ENCODE measurements at regions not wholly inside any gene's neighbourhood (a gene's known extent, or its start where the extent isn't known, plus 50 kb on each side); places are given as distances from the start of the nearest gene placed in this dataset.
"Not testable (repeated sequence)": the region's sequence is repeated elsewhere in the genome, so short reads cannot be mapped to it uniquely, and the experiment has no call there.

DNA sequence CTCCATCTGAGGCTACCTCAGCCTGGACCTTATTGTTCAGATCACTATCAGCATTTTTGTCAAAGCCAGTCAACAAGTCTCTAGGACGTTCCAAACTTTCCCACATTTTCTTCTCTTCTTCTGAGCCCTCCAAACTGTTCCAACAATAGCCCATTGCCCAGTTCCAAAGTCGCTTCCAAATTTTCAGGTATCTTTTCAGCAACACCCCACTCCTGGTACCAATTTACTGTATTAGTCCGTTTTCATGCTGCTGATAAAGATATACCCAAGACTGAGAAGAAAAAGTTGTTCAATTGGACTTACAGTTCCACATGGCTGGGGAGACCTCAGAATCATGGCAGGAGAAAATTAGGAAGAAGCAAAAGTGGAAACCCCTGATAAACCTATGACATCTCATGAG lies 495.3 kb upstream of the NCAM2 start:
- not testable (repeated sequence) for TF ChIP-seq CTCF (IDR thresholded peaks at IDR 0.05; ENCODE audit: borderline replicate concordance, extremely low read depth, low read length, poor library complexity, severe bottlenecking); EZH2 (IDR thresholded peaks at IDR 0.05; ENCODE audit: borderline replicate concordance, low read depth, low read length, severe bottlenecking)

All from DND-41 (cell line).